GM18867 (cell line): ENCODE measurements at regions not wholly inside any gene's neighbourhood (a gene's known extent, or its start where the extent isn't known, plus 50 kb on each side); places are given as distances from the start of the nearest gene placed in this dataset.
A peak's percentile ranks its signal among the peaks of the same experiment; 100 is the strongest.

Source experiments
- ATAC-seq: cut with Tn5 transposase; IDR thresholded peaks from one replicate; pipeline ENCODE4 v1.9.1; 2021; ENCODE audit warnings: mild to moderate bottlenecking, moderate library complexity; ENCODE audit not compliant: unreplicated experiment

DNA sequence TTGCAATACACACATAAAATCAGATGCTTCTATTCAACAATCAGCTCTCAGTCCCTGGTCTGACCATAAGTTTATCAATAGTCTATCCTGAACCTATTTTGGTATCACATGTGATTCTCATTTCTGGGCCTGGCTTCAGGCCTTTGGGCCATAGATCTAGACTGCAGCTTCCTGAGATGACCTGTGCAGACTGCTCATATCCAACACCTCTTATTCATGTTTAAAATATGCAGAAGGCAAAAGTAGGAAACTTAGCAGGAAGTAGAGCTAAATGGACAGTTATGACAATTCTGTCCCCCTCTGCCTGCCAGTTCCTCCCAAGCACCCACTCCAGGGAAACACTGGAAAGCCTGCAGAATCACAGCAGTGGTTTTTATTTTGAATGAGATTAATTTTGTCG is 53.3 kb downstream of the C7orf25 start:
- no peak for ATAC-seq

DNA sequence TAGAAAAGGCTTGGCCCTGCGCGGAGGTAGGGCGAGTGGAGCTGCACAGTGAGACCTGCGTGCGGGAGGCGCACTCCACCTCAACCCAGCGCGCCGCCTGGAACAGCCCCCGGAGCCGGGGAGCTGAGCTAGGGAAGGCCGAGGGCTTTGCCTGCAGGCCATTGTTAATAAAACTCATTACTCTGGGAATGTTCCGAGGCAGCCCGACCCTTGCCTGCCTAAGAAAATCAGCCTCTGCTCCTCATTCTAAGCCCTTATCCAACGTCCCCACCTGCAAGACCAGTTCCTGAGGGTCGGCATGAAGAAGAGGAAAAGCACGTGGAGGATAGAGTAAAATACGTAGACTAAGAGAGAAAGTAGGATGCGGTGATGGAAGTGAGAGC is 55.3 kb downstream of the C7orf25 start:
- no peak for ATAC-seq

DNA sequence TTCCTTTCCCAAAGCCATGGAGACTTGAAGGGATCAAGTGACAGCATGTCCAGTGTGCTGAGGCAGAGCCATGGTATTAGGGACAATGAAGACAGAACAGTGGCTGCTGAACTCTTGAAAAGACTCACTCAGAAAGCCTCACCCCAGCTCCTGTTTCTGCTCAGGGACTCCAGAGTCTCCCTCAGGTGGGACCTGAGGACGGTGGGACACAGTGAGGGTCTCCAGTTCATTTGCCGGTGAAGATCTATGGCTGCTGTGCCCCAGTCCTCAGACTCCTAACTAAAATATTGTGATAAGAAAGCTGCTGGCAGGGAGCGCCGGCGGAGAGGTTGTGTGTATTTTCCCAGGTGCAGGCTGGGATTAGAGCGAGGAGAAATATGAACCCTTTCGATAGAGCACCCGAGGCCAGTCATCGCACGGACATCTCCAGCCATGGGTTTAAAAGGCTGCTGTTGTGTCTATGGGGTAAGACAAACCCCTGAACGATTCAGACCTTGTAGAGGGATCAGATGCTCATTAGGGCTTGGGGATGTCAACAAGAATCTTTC is 57.2 kb downstream of the C7orf25 start:
- ATAC-seq, result no peak

- no peak for ATAC-seq
Measured at GRCh38 chr7:42852531-42852930, 59.3 kb downstream of the C7orf25 start.

- peak; percentile 88 for ATAC-seq
Measured at GRCh38 chr7:42843205-42843800, 68.6 kb downstream of the C7orf25 start.

- no peak for ATAC-seq
Measured at GRCh38 chr7:42834676-42835075, 77.2 kb downstream of the C7orf25 start.

DNA sequence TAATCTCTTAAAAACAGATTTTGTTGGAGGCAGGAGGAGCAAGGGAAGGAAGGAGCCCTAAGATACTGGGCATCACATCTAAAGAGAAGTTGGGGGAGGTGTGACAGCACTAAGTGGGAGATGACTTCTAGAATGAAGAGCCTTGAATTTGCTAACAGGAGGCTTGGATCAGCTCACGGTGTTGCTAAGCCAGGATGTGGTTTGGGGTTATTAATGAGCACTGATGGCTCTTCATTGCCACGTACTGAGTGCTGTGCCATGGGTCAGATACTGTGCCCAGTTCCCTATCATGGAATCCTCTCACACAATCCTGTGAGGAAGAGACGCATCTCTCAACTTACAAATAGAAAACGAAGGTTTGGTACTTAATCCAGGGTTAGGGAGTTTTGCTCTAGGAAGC is 78.5 kb downstream of the C7orf25 start:
- no peak for ATAC-seq

DNA sequence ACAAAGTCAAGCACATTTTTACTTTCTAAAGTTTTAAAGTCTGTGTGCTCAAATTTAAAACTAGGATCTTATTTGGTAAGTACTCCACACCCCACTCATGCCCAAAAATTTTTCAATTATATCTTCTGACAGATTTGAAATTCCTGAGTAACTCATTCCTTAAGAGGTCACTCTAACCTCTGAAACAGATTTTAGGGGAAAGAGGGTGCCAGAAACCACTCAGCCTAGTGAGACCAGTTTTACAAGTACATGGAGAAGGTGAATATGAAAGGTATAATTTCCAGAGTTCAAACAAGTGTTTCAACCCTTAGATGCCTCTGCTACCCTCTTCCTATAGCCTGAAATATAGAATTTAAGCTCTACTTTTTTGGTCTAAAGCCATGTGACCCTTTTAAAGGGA is 79.2 kb downstream of the C7orf25 start:
- ATAC-seq, result no peak

DNA sequence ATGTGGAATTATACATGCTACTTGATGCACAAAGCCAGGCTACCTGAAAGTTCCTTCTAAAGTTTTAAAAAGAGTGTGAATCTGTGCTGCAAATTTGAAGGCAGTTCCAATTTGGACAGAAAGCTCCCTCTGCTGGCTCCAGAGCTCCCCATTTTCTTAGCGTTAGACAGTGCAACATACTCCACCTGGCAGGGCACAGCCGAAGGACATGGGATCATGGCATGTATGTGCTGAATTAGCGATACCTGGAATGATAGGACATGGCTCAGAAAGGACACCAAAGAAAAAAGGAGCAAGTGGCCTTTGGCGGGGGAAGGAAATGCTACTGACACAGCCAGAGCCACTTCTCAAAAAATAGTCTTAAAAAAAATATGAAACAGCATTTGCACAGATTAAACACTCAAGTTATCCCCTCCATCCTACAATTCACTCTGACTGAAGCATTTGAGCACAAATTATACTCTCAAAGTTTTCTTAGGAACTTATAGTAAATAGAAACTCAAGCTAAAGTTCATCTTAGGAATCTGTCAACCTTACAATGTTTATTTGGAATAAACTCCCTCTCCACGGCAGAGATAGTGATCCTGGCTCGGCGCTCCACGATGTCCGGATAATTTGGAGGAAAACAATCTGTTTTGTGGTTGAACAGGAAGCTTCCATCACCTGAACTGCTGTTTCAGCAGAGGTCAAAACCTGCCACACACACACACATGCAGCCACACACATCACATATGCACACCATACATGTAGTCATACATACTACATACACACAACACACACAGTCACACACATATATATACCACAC is 80.0 kb downstream of the C7orf25 start:
- no peak for ATAC-seq

GRCh38 chr7:42831006-42831717 is 80.7 kb downstream of the C7orf25 start:
- no peak for ATAC-seq

DNA sequence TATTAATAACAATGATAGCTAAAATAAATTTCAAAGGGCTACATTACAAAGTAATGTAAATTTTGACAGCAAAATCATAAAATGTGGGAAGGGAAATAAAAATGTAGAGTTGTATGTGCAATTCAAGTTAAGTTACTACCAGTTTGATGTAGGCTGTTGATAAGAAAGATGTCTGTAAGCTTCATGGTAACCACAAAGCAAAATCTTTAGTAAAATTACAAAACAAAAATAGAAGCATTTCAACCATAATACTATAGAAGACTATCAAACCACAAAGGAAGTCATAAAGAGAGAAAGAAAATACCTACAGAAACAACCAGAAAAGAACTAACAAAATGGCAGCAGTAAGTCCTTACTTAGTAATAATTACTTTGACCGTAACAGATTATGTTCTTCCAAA is 99.1 kb downstream of the C7orf25 start:
- no peak for ATAC-seq

DNA sequence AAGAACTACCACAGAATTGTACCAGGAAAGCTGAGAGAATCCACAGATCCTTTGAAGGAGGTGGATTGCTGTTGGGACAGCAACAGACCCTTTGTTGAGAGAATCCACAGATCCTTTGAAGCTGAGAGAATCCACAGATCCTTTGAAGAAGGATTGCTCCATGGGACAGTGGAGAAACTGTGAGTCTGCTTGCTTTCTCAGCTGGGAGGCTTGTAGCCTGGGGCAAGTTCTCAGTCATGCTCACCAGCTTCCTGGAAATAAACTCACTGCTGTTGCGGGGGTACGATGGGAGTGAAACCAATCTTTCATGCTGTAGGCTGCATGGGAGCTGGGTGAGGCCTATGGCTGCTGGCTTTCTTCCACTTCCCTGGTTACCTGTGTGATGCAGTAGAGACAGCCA is 106.3 kb downstream of the C7orf25 start:
- ATAC-seq, result no peak

DNA sequence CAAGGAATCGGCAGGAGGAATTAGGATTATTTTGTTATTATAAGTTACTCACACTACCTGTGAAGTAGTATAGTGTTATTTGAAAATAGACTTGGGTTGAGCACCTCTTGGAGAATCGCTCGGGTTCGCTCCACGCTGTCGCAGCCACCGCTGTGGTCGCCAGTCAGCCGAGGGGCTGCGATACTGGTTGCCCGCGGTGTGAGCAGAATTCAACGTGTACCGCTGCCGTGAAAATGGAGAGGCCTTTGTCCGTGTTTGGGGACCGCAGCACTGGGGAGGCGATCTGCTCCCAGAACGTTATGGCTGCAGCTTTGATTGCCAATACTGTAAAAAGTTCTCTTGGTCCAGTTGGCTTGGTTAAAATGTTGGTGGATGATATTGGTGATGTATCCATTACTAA is 117.2 kb downstream of the C7orf25 start:
- ATAC-seq, result no peak

GRCh38 chr7:42792841-42793240 is 119.0 kb downstream of the C7orf25 start:
- no peak for ATAC-seq

DNA sequence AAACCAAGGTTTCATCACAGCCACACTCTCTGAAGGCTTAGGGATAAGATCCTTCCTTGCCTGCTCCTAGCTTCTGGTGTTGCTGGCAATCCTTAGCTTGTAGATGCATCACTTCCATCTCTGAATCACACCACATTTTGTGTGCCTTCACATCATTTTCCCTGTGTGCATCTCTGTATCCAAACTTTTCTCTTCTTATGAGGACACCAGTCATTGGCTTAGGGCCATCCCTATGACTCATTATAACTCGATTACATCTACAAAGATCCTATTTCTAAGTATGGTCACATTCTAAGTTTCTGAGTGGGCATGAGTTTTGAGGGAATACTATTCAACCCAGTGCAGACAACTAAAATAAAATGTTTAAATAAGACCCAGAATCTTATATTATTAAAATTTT is 121.7 kb downstream of the C7orf25 start:
- no peak for ATAC-seq

- no peak for ATAC-seq
Measured at GRCh38 chr7:42774436-42774835, 137.4 kb downstream of the C7orf25 start.

DNA sequence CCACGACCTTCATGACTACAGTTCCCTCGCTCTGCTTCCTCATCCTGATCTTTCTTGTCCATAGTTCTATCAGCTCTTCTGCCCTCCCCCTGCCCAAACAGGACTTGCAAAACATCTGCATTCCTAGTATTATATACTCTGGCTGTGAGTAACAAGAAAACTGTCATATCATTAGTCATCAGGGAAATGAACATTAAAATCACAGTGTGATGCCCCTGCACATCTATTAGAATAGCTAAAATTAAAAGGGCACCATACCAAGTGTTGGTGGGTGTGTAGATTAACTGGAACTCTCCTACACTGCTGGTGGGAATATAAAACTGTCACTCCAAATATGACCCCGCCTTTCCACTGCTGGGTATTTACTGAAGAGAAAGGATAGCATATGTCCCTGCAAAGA is 141.8 kb downstream of the C7orf25 start:
- ATAC-seq, result no peak

DNA sequence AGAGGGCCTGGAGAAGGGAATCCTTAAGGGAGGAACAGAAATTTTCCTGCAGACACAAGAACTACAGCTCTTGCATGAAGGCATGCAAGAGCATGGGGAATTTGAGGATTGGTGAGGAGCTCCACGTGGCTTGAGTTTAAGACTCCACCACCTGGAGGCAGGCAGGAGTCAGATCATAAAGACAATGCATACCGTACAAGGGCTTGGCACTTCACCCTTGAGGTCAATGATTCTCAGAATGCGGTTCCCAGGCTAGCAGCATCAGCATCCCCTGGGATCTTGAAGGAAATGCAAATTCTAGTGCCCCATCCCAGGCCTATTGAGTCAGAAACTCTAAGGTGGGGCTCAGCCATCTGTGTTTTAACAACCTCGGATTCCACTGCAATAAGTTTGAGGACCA is 143.8 kb downstream of the C7orf25 start:
- no peak for ATAC-seq

DNA sequence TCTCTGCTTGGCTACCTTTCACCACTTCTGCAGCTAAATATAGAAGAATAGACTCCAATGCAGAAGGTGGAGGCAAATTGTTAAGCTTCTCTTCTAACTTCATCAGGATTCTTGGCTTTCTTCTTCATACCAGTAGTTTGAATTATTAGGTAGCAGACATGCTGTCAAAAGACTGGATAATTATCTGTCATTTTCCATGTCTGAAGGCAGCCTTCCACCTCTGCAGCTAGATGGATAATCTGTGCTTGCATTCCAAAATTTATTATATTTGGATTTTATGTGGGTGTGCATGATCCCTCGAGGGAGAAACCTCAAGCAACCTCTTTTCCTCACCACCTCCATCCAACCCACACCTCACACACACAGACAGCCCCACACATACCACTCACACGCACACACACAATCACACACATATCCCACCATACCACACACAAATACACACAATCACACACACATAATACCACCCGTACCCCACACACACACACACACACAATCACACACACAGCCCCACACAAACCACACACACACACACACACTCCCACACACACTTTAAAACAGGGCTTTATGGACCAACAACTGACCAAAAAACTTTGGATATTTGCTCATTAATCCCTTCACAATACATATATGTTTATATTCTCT is 145.0 kb downstream of the C7orf25 start:
- no peak for ATAC-seq

DNA sequence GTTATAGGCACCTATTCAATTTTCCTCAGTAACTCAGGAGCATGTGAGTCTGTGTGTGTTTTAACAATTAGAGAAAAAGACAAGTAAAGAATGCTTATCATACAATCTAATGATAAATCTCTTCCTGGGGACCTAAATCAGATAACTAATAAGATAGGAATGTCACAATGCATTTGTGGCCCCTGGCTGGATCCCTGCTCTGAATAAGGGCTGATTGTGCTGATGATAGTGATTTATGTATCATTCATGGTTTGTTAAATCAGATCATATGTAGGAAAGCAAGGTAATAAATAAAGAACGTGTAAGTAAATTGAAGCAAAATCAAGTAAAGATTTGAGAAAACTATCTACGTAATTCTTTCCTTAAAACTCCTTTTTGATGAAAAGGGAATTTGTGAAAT is 145.9 kb downstream of the C7orf25 start:
- ATAC-seq, result no peak

- ATAC-seq, result no peak
Measured at GRCh38 chr7:42763137-42763551, 148.7 kb downstream of the C7orf25 start.
